Activated T-helper 1 cell treated with anti-CD3 and anti-CD28 coated beads, Interleukin-12 subunit alpha, Interleukin-12 subunit beta, Interleukin-2, Interleukin-4 antibody, amounts not matched to agents 30 ng/mL and 10 ng/mL and 1 ng/mL, durations not matched to agents 14 hours and 24 hours and 36 hours (primary cell): ENCODE measurements at regions not wholly inside any gene's neighbourhood (a gene's known extent, or its start where the extent isn't known, plus 50 kb on each side); places are given as distances from the start of the nearest gene placed in this dataset.

ENCODE experiments used
- DNase-seq: peaks from one replicate; pipeline ENCODE4 v3.0.0; 2021; ENCODE audit warnings: low spot score
- H3K27ac Mint-ChIP-seq: one replicate; pipeline ENCODE4 v1.8.0; 2021; ENCODE audit warnings: mild to moderate bottlenecking, mixed read lengths
- H3K27me3 Mint-ChIP-seq: one replicate; pipeline ENCODE4 v1.8.0; 2022; ENCODE audit warnings: mild to moderate bottlenecking, moderate library complexity, mixed read lengths; ENCODE audit not compliant: insufficient read depth
- H3K36me3 Mint-ChIP-seq: one replicate; pipeline ENCODE4 v1.8.0; 2021; ENCODE audit warnings: low read depth, mixed read lengths
- H3K4me1 Mint-ChIP-seq: one replicate; pipeline ENCODE4 v1.8.0; 2021; ENCODE audit warnings: low read depth, mixed read lengths
- H3K4me3 Mint-ChIP-seq: one replicate; pipeline ENCODE4 v1.8.0; 2021; ENCODE audit warnings: mild to moderate bottlenecking, moderate library complexity, mixed read lengths
- H3K9me3 Mint-ChIP-seq: one replicate; pipeline ENCODE4 v1.8.0; 2021; ENCODE audit warnings: mixed read lengths
- intact Hi-C: fragments of 100-400 bp; cut with micrococcal nuclease; formaldehyde crosslinking; loops from one replicate; pipeline ENCODE4 v1.15.1; 2024

DNA sequence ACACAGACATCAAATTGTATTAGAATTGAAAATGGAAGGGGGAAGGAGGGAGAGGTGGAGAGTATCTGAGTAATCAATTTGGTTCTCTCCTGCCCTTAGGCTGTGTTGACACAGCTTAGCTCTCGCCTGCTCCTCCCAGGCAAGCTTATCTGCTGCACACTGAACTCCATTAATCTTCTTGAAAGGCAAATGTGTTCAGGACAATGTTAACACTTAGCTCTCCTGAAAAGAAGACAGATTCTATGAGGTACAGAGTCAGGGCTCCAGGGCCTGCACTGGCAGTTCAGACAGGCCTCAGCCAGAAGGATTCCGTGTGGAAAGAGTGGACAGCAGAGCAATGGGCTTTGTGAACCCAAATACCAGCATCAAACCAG is 430.0 kb upstream of the TNP1 start:
- no peaks in the 10 kb centered on the region for H3K4me1 Mint-ChIP-seq
- H3K4me3 Mint-ChIP-seq: no peak overlapping the region
- H3K9me3 Mint-ChIP-seq: no peaks in the 10 kb centered on the region
- DNase-seq: no peak
- no peaks in the 10 kb centered on the region for H3K36me3 Mint-ChIP-seq
- intact Hi-C loops: no loop called here
- H3K27ac Mint-ChIP-seq: no peak overlapping the region
- no peaks in the 10 kb centered on the region for H3K27me3 Mint-ChIP-seq

DNA sequence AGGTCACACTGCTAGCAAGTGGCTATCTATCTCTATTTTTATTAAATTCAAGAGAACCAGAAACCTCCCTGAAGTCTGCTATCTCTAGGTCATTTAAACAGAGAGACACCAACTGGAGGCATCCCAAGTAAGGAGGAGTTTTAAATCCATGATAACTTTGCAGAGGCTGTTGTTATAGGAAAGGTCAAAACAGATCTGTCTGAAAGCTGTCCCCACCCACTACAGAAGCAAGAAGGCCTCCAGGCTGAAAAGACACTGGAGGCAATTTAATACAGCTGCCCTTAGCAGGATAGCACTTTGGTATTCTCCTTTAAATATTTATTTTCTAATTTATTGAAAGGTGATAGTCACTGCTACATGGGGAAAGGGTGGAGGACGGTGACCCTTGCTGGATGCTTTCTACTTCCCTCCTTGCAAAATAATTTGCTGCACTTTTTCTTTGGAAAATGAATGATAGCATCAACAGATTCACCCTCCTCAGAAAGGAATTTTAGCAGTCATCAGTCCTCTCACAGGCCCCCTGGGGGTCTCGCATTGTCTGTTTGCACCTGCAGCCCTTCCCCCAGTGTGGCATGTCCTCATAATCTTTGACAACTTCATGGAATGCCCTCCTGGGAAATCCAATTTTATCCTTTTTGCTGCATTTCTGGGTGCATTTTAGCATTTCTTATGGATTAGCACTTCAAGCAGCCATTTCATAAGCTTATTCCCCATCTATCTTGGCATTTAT is 429.5 kb upstream of the TNP1 start:
- H3K4me1 Mint-ChIP-seq: no peaks in the 10 kb centered on the region
- no peak overlapping the region for H3K4me3 Mint-ChIP-seq

DNA sequence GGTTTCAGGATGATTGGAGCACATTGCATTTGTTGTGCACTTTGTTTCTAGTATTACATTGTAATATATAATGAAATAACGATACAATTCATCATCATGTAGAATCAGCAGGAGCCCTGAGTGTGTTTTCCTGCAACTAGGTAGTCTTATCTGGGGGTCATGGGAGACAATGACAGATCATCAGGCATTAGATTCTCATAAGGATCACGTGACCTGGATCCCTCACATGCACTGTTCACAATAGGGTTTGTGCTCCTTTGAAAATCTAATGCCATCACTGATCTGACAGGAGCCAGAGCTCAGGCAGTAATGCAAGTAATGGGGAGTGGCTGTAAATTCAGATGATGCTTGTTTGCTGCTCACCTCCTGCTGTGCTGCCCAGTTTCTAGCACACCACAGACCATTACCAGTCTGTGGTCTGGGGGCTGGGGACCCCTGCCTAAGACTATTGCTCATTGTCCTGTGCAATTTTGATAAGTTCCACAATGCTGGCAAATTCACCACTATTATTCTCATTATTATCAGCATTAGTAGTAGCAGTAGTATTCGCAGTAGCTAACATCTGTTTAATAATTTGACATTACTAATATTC is 428.7 kb upstream of the TNP1 start:
- H3K27me3 Mint-ChIP-seq: peaks cover 3% of the 10 kb centered on the region
- H3K4me1 Mint-ChIP-seq: no peaks in the 10 kb centered on the region
- no peak overlapping the region for H3K4me3 Mint-ChIP-seq
- H3K27ac Mint-ChIP-seq: no peak overlapping the region
- H3K9me3 Mint-ChIP-seq: no peaks in the 10 kb centered on the region
- intact Hi-C loops: no loop called here
- no peak for DNase-seq
- no peaks in the 10 kb centered on the region for H3K36me3 Mint-ChIP-seq

More for the DNA sequence above, 429.5 kb upstream of the TNP1 start:
- intact Hi-C loops: no loop called here
- no peak overlapping the region for H3K27ac Mint-ChIP-seq
- H3K36me3 Mint-ChIP-seq: no peaks in the 10 kb centered on the region
- no peak for DNase-seq
- no peaks in the 10 kb centered on the region for H3K9me3 Mint-ChIP-seq
- no peaks in the 10 kb centered on the region for H3K27me3 Mint-ChIP-seq

DNA sequence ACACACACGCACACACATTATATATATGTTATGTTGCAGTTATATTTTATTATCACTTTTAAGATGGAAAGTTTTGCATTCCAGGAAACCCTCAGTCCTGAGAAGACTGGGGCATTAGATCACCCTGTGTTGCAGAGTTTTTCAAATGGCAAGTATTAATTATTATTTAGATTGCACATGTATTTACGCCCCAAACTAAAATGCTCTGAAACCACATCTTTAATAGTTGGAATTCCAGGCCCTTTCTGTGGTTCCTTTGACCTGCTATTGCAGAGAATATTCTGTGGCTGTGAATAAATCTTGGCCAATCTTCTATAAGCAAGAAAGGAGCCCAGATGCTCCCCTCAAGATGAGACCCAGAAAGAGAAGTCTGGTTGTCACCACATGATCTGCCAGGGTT is 427.0 kb upstream of the TNP1 start:
- intact Hi-C loops: no loop called here
- no peaks in the 10 kb centered on the region for H3K9me3 Mint-ChIP-seq
- H3K4me3 Mint-ChIP-seq: no peak overlapping the region
- H3K27me3 Mint-ChIP-seq: peaks cover 3% of the 10 kb centered on the region
- no peaks in the 10 kb centered on the region for H3K4me1 Mint-ChIP-seq
- no peak overlapping the region for H3K27ac Mint-ChIP-seq
- no peak for DNase-seq
- no peaks in the 10 kb centered on the region for H3K36me3 Mint-ChIP-seq

DNA sequence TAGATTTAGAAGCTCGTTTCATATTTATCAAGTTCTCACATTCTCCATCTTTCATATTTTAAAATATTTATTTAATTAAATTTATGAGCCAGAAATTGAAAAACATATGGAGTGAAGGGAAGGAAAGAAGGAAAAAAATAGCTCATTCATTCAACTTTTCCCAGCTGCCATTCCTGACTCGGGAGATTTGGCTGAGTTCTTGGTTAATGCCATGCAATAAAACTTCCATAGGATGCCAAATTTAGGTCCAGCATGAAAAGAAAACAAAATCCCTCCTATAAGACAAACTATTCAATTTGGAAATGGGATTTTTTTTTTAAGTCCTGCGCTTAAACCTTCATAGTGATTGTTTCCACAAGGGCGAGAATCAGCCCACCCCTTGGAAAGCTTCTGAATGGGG is 426.1 kb upstream of the TNP1 start:
- intact Hi-C loops: no loop called here
- peaks cover 3% of the 10 kb centered on the region for H3K27me3 Mint-ChIP-seq
- no peaks in the 10 kb centered on the region for H3K36me3 Mint-ChIP-seq
- H3K4me1 Mint-ChIP-seq: no peaks in the 10 kb centered on the region
- no peaks in the 10 kb centered on the region for H3K9me3 Mint-ChIP-seq
- H3K27ac Mint-ChIP-seq: no peak overlapping the region
- no peak for DNase-seq
- H3K4me3 Mint-ChIP-seq: no peak overlapping the region

DNA sequence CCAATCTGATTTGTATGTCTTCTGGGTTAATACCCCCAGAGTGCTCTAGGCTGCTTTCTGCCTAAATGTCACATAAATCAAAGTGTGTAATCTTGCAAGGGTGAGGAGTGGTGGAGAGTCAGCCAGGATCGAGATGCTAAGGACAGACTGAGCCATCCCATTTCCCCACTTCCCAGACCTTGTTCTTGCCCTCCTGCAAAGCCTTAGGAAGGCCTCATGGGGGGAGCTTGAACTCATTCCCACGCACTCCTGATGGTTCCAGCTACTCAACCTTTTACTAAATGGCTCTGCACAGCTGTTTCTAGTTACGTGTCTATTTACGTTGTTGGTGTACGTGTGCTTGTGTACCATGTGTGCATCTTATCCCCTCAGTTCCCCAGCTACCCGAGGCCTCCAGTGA is 423.6 kb upstream of the TNP1 start:
- Mint-ChIP-seq H3K4me1 (no peaks in the 10 kb centered on the region), H3K36me3 (no peaks in the 10 kb centered on the region), H3K9me3 (no peaks in the 10 kb centered on the region), H3K4me3 (no peak overlapping the region), H3K27me3 (peaks cover 3% of the 10 kb centered on the region), H3K27ac (no peak overlapping the region)
- intact Hi-C loops: no loop called here
- DNase-seq: no peak

DNA sequence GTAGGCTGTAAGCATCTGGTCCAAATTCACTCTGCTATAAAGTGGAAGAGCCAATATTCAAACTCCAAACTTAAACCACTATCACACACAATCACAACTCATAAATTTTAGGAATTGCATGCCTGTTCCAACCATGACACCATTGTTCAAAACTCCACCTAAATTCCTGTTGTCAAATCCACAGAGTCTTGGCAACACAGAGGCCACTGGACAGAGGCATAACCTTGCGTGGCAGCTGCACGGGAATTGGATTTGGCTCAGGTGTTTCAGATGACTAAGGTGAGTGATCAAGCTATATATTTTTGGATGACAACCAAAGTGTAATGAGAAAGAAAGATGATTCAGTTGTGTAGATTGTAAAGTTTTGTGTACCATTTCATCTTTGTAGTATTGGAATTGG is 422.7 kb upstream of the TNP1 start:
- no peak overlapping the region for H3K27ac Mint-ChIP-seq
- H3K4me3 Mint-ChIP-seq: no peak overlapping the region
- peaks cover 3% of the 10 kb centered on the region for H3K27me3 Mint-ChIP-seq
- no peaks in the 10 kb centered on the region for H3K9me3 Mint-ChIP-seq
- no peak for DNase-seq
- no peaks in the 10 kb centered on the region for H3K4me1 Mint-ChIP-seq
- H3K36me3 Mint-ChIP-seq: no peaks in the 10 kb centered on the region
- intact Hi-C loops: no loop called here

DNA sequence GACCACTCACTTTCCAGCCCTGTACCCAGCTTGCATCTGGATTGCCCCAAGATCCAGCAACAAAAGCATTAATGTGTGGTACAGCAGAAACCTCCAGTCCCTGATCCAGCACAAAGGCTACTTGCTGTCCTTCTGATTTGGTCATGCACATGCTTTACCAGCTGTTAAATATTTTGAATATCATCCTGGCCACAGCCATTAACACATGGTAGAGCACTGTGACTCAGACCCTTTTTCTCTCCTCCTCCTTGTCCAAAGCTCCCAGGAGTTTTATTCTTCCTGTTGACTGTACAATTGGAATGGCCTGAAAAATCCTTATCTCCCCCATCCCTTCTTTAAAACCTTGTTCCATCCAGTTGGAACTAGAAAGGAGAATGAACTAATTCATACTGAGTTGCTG is 419.7 kb upstream of the TNP1 start:
- intact Hi-C loops: no loop called here
- Mint-ChIP-seq H3K9me3 (no peaks in the 10 kb centered on the region), H3K27ac (no peak overlapping the region), H3K27me3 (peaks cover 12% of the 10 kb centered on the region), H3K36me3 (no peaks in the 10 kb centered on the region), H3K4me1 (no peaks in the 10 kb centered on the region), H3K4me3 (no peak overlapping the region)
- no peak for DNase-seq

DNA sequence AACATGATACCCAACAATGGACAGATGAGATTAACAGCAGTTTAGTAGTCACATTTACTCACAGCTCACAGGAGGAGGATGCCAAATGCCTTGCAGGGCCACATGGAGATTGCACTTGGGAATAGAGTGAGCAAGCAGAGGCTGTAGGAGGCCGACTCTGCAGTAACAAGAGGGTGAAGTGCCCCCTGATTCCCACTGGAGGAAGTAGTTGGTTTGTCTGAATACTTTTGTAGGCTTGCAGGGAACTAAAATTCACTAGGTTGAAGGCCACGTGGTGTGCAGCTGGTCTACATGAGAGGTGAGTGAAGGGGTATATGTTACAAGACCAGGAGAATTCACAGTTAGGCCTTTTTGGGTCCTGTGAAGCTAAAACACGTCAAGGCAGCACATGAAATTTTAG is 419.3 kb upstream of the TNP1 start:
- Mint-ChIP-seq H3K27me3 (peaks cover 12% of the 10 kb centered on the region), H3K9me3 (no peaks in the 10 kb centered on the region), H3K36me3 (no peaks in the 10 kb centered on the region), H3K4me3 (no peak overlapping the region), H3K4me1 (no peaks in the 10 kb centered on the region), H3K27ac (no peak overlapping the region)
- intact Hi-C loops: no loop called here
- DNase-seq: no peak

DNA sequence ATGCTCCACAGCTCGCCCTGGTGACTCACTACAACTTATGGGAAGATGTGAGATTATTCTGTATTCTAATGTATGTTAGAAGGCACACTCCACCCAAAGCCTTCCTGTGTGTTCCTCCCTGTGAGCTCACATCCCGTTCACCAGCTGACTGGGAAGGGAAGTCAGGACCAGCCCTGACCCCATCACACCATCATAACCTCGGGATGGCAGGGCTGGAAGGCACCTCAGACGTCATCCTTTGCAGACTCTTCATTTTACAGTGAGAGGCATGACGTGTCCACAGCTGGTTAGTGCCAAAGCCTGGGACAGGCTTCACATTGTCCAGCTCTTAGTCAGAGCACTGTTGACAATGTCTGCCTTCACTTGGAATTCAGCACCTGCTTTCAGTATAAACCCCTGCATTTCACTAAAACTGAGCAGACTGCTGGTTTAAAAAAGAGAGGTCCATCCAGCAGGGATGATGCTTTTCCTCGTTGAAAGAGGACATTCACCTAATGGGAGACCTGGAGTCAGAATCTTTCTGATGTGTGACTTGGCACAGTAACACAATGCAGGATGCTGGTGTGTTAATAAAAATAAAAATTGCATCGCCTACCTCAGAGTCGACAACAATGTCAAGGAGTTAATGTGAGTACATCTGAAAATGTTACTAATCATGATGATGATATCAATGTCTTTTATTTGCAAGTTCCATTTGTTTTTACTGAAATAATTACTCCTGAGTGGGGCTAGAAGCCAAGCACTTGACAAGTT is 418.0 kb upstream of the TNP1 start:
- no peak for DNase-seq
- no peaks in the 10 kb centered on the region for H3K9me3 Mint-ChIP-seq
- H3K27ac Mint-ChIP-seq: no peak overlapping the region
- H3K36me3 Mint-ChIP-seq: no peaks in the 10 kb centered on the region
- peaks cover 10% of the 10 kb centered on the region for H3K27me3 Mint-ChIP-seq
- intact Hi-C loops: no loop called here
- H3K4me3 Mint-ChIP-seq: no peak overlapping the region
- H3K4me1 Mint-ChIP-seq: no peaks in the 10 kb centered on the region

DNA sequence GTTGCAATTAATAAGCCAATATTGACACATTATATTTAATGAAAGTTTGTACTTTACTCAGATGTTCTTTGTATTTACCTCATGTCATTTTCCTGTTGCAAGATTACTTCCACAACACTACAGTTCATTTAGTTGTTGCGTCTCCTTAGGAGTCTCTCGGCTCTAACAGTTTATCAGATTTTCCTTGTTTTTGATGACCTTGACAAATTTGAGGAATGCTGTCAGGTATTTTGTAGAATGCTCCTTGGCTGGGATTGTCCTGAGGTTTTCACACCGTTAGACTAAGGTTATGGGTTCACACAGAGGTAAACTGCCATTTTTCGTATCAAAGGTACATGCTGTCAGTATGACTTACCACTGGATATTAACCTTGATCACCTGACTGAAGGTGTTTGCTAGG is 416.6 kb upstream of the TNP1 start:
- H3K4me1 Mint-ChIP-seq: no peaks in the 10 kb centered on the region
- no peak overlapping the region for H3K27ac Mint-ChIP-seq
- peaks cover 10% of the 10 kb centered on the region for H3K27me3 Mint-ChIP-seq
- no peak overlapping the region for H3K4me3 Mint-ChIP-seq
- no peaks in the 10 kb centered on the region for H3K36me3 Mint-ChIP-seq
- H3K9me3 Mint-ChIP-seq: no peaks in the 10 kb centered on the region
- no peak for DNase-seq
- intact Hi-C loops: no loop called here

DNA sequence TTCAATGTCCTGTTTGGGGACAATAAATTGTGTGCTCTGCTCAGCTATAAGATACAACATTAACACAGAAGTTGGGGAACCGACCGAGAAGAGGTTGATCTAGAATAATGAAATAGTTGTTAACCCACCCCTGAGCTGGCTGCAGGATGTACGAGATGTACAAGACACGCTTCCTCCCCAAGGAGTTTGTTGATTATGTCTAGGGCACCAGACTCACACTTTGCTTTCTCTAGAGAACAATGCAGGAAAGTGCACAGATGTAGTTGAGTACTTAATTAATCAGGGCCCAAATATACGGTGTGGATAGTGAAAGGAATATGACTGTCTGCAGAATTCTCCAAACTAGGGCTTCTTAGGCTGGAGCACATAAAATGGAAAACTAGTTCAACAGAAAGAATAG is 415.2 kb upstream of the TNP1 start:
- H3K4me3 Mint-ChIP-seq: no peak overlapping the region
- H3K27ac Mint-ChIP-seq: no peak overlapping the region
- H3K36me3 Mint-ChIP-seq: no peaks in the 10 kb centered on the region
- intact Hi-C loops: no loop called here
- H3K9me3 Mint-ChIP-seq: no peaks in the 10 kb centered on the region
- peaks cover 10% of the 10 kb centered on the region for H3K27me3 Mint-ChIP-seq
- no peaks in the 10 kb centered on the region for H3K4me1 Mint-ChIP-seq
- no peak for DNase-seq

DNA sequence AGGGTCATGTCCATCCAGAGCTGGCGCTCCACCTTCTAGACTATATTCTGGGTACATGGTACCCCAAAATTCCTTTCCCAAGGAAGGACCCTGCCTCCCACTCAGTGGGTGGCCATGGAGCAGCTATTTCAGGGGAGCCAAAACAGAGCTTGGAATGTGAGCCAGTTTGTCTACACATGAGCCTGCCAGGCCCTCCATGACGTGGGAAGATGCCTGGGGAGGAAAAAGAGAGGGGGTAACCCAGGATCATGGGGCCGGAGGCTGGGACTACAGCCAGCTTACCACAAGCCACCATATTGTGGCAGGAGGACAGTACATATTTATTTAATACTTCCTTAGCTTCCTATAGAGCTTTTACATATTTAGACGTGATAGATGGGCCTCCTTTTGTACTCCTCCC is 414.7 kb upstream of the TNP1 start:
- no peak overlapping the region for H3K27ac Mint-ChIP-seq
- H3K4me3 Mint-ChIP-seq: no peak overlapping the region
- no peaks in the 10 kb centered on the region for H3K9me3 Mint-ChIP-seq
- H3K36me3 Mint-ChIP-seq: no peaks in the 10 kb centered on the region
- H3K4me1 Mint-ChIP-seq: no peaks in the 10 kb centered on the region
- intact Hi-C loops: no loop called here
- no peak for DNase-seq
- peaks cover 10% of the 10 kb centered on the region for H3K27me3 Mint-ChIP-seq
